ENCODE measurements at regions not wholly inside any gene's neighbourhood (a gene's known extent, or its start where the extent isn't known, plus 50 kb on each side); places are given as distances from the start of the nearest gene placed in this dataset.

GRCh38 chr2:64792300-64792699 lies 138.6 kb upstream of the SERTAD2 start:
- H3K4me1 Mint-ChIP-seq (ENCODE audit: low read depth): peaks cover 11% of the 10 kb centered on the region
- no peaks in the 10 kb centered on the region for H3K9me3 Mint-ChIP-seq (ENCODE audit: low read depth)
- H3K4me3 Mint-ChIP-seq (ENCODE audit: low read depth): no peak overlapping the region
- H3K36me3 Mint-ChIP-seq (ENCODE audit: insufficient read depth): no peaks in the 10 kb centered on the region
- H3K27ac Mint-ChIP-seq: no peak overlapping the region
- TF ChIP-seq CTCF (IDR thresholded peaks at IDR 0.05; ENCODE audit: unreplicated experiment): no peak
- H3K27me3 Mint-ChIP-seq: peaks cover 2% of the 10 kb centered on the region
- DNase-seq (ENCODE audit: low spot score, unreplicated experiment): no peak

GRCh38 chr2:64792995-64793639 lies 139.4 kb upstream of the SERTAD2 start:
- no peak overlapping the region for H3K27ac Mint-ChIP-seq

GRCh38 chr2:64793701-64794100 lies 140.0 kb upstream of the SERTAD2 start:
- peaks cover 2% of the 10 kb centered on the region for H3K27me3 Mint-ChIP-seq
- TF ChIP-seq CTCF (IDR thresholded peaks at IDR 0.05; ENCODE audit: unreplicated experiment): no peak
- no peak for DNase-seq (ENCODE audit: low spot score, unreplicated experiment)
- peaks cover 11% of the 10 kb centered on the region for H3K4me1 Mint-ChIP-seq (ENCODE audit: low read depth)
- H3K36me3 Mint-ChIP-seq (ENCODE audit: insufficient read depth): no peaks in the 10 kb centered on the region
- H3K4me3 Mint-ChIP-seq (ENCODE audit: low read depth): no peak overlapping the region
- no peak overlapping the region for H3K27ac Mint-ChIP-seq
- H3K9me3 Mint-ChIP-seq (ENCODE audit: low read depth): no peaks in the 10 kb centered on the region

More at GRCh38 chr2:64792995-64793639, 139.4 kb upstream of the SERTAD2 start:
- no peak overlapping the region for H3K4me3 Mint-ChIP-seq (ENCODE audit: low read depth)
- peaks cover 11% of the 10 kb centered on the region for H3K4me1 Mint-ChIP-seq (ENCODE audit: low read depth)
- no peak for TF ChIP-seq CTCF (IDR thresholded peaks at IDR 0.05; ENCODE audit: unreplicated experiment)
- peaks cover 2% of the 10 kb centered on the region for H3K27me3 Mint-ChIP-seq
- no peak for DNase-seq (ENCODE audit: low spot score, unreplicated experiment)
- H3K9me3 Mint-ChIP-seq (ENCODE audit: low read depth): no peaks in the 10 kb centered on the region
- no peaks in the 10 kb centered on the region for H3K36me3 Mint-ChIP-seq (ENCODE audit: insufficient read depth)

GRCh38 chr2:64794426-64794995 lies 140.8 kb upstream of the SERTAD2 start:
- H3K9me3 Mint-ChIP-seq (ENCODE audit: low read depth): no peaks in the 10 kb centered on the region
- no peak overlapping the region for H3K27ac Mint-ChIP-seq
- H3K36me3 Mint-ChIP-seq (ENCODE audit: insufficient read depth): no peaks in the 10 kb centered on the region
- no peak for TF ChIP-seq CTCF (IDR thresholded peaks at IDR 0.05; ENCODE audit: unreplicated experiment)
- no peak overlapping the region for H3K4me3 Mint-ChIP-seq (ENCODE audit: low read depth)
- DNase-seq (ENCODE audit: low spot score, unreplicated experiment): no peak
- peaks cover 2% of the 10 kb centered on the region for H3K27me3 Mint-ChIP-seq
- peaks cover 10% of the 10 kb centered on the region for H3K4me1 Mint-ChIP-seq (ENCODE audit: low read depth)

- Mint-ChIP-seq H3K36me3 (ENCODE audit: insufficient read depth) (no peaks in the 10 kb centered on the region), H3K4me1 (ENCODE audit: low read depth) (peaks cover 4% of the 10 kb centered on the region), H3K9me3 (ENCODE audit: low read depth) (no peaks in the 10 kb centered on the region), H3K27ac (no peak overlapping the region), H3K4me3 (ENCODE audit: low read depth) (no peak overlapping the region), H3K27me3 (peaks cover 2% of the 10 kb centered on the region)
- no peak for TF ChIP-seq CTCF (IDR thresholded peaks at IDR 0.05; ENCODE audit: unreplicated experiment)
- no peak for DNase-seq (ENCODE audit: low spot score, unreplicated experiment)
Measured at GRCh38 chr2:64795024-64795592, 141.4 kb upstream of the SERTAD2 start.
